ENCODE measurements at regions not wholly inside any gene's neighbourhood (a gene's known extent, or its start where the extent isn't known, plus 50 kb on each side); places are given as distances from the start of the nearest gene placed in this dataset.

GRCh38 chr16:85259115-85259831 lies 147.0 kb upstream of the CIBAR2 start:
- Histone ChIP-seq H3K4me1 (ENCODE audit: control insufficient read depth, insufficient read depth, low read length) (no peaks in the 10 kb centered on the region; the same call in 1 of the 2 replicates), H3K36me3 (ENCODE audit: control insufficient read depth, insufficient read depth, low read length) (no peaks in the 10 kb centered on the region), H3K9me3 (ENCODE audit: control insufficient read depth, insufficient read depth, low read length) (no peaks in the 10 kb centered on the region), H3K27ac (ENCODE audit: low read length) (no peak overlapping the region), H3K27me3 (ENCODE audit: control insufficient read depth, insufficient read depth, low read length) (no peaks in the 10 kb centered on the region), H3K4me3 (ENCODE audit: low read length) (no peak overlapping the region)
- WGBS (ENCODE audit: insufficient coverage, insufficient read length): no CpG with 5 or more reads among the region's 19 CpGs
- DNase-seq (ENCODE audit: low read depth, low spot score): no peak

- Histone ChIP-seq H3K4me3 (ENCODE audit: low read length) (no peak overlapping the region), H3K27ac (ENCODE audit: low read length) (no peak overlapping the region), H3K4me1 (ENCODE audit: control insufficient read depth, insufficient read depth, low read length) (no peaks in the 10 kb centered on the region; the same call in 1 of the 2 replicates), H3K9me3 (ENCODE audit: control insufficient read depth, insufficient read depth, low read length) (no peaks in the 10 kb centered on the region), H3K36me3 (ENCODE audit: control insufficient read depth, insufficient read depth, low read length) (no peaks in the 10 kb centered on the region), H3K27me3 (ENCODE audit: control insufficient read depth, insufficient read depth, low read length) (no peaks in the 10 kb centered on the region)
- WGBS (ENCODE audit: insufficient coverage, insufficient read length): no CpG with 5 or more reads among the region's 9 CpGs
- no peak for DNase-seq (ENCODE audit: low read depth, low spot score)
Observed at GRCh38 chr16:85259832-85260167, 147.5 kb upstream of the CIBAR2 start.

GRCh38 chr16:85261204-85261603 lies 148.9 kb upstream of the CIBAR2 start:
- no peaks in the 10 kb centered on the region for H3K9me3 ChIP-seq (ENCODE audit: control insufficient read depth, insufficient read depth, low read length)
- no peak overlapping the region for H3K4me3 ChIP-seq (ENCODE audit: low read length)
- H3K36me3 ChIP-seq (ENCODE audit: control insufficient read depth, insufficient read depth, low read length): no peaks in the 10 kb centered on the region
- H3K27ac ChIP-seq (ENCODE audit: low read length): no peak overlapping the region
- WGBS (ENCODE audit: insufficient coverage, insufficient read length): no CpG with 5 or more reads among the region's 10 CpGs
- H3K4me1 ChIP-seq (ENCODE audit: control insufficient read depth, insufficient read depth, low read length): no peaks in the 10 kb centered on the region; the same call in 1 of the 2 replicates
- no peak for DNase-seq (ENCODE audit: low read depth, low spot score)
- no peaks in the 10 kb centered on the region for H3K27me3 ChIP-seq (ENCODE audit: control insufficient read depth, insufficient read depth, low read length)

- H3K27me3 ChIP-seq (ENCODE audit: control insufficient read depth, insufficient read depth, low read length): no peaks in the 10 kb centered on the region
- no CpG with 5 or more reads among the region's 27 CpGs for WGBS (ENCODE audit: insufficient coverage, insufficient read length)
- H3K4me1 ChIP-seq (ENCODE audit: control insufficient read depth, insufficient read depth, low read length): no peaks in the 10 kb centered on the region; the same call in 1 of the 2 replicates
- DNase-seq (ENCODE audit: low read depth, low spot score): no peak
- no peaks in the 10 kb centered on the region for H3K9me3 ChIP-seq (ENCODE audit: control insufficient read depth, insufficient read depth, low read length)
- H3K36me3 ChIP-seq (ENCODE audit: control insufficient read depth, insufficient read depth, low read length): no peaks in the 10 kb centered on the region
- H3K27ac ChIP-seq (ENCODE audit: low read length): no peak overlapping the region
- H3K4me3 ChIP-seq (ENCODE audit: low read length): no peak overlapping the region
Observed at GRCh38 chr16:85261657-85262557, 149.6 kb upstream of the CIBAR2 start.

GRCh38 chr16:85262558-85263238 lies 150.4 kb upstream of the CIBAR2 start:
- H3K27me3 ChIP-seq (ENCODE audit: control insufficient read depth, insufficient read depth, low read length): no peaks in the 10 kb centered on the region
- no peaks in the 10 kb centered on the region for H3K9me3 ChIP-seq (ENCODE audit: control insufficient read depth, insufficient read depth, low read length)
- no peaks in the 10 kb centered on the region for H3K36me3 ChIP-seq (ENCODE audit: control insufficient read depth, insufficient read depth, low read length)
- DNase-seq (ENCODE audit: low read depth, low spot score): no peak
- no peaks in the 10 kb centered on the region; the same call in 1 of the 2 replicates for H3K4me1 ChIP-seq (ENCODE audit: control insufficient read depth, insufficient read depth, low read length)
- no peak overlapping the region for H3K4me3 ChIP-seq (ENCODE audit: low read length)
- no CpG with 5 or more reads among the region's 22 CpGs for WGBS (ENCODE audit: insufficient coverage, insufficient read length)
- H3K27ac ChIP-seq (ENCODE audit: low read length): no peak overlapping the region

DNA sequence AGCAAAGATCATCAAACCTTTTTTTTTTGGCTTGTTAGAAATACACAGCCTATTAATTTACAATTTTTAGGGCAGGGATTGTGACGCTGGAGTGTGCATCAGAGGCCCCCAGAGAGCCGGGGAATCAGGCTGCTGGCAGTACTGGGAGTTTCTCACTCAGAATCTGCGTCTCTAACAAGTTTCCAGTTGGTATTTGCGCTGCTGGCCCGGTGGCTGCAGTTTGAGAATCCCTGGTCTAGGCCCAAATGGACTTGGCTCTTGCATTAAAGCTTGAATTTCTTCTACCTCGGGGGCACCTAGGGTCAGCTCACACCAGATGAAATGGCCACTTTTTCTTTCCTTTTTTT lies 150.9 kb upstream of the CIBAR2 start:
- no peak overlapping the region for H3K4me3 ChIP-seq (ENCODE audit: low read length)
- no peaks in the 10 kb centered on the region for H3K27me3 ChIP-seq (ENCODE audit: control insufficient read depth, insufficient read depth, low read length)
- WGBS (ENCODE audit: insufficient coverage, insufficient read length): no CpG with 5 or more reads among the region's 6 CpGs
- H3K27ac ChIP-seq (ENCODE audit: low read length): no peak overlapping the region
- no peaks in the 10 kb centered on the region for H3K36me3 ChIP-seq (ENCODE audit: control insufficient read depth, insufficient read depth, low read length)
- no peaks in the 10 kb centered on the region for H3K9me3 ChIP-seq (ENCODE audit: control insufficient read depth, insufficient read depth, low read length)
- no peaks in the 10 kb centered on the region; the same call in 1 of the 2 replicates for H3K4me1 ChIP-seq (ENCODE audit: control insufficient read depth, insufficient read depth, low read length)
- no peak for DNase-seq (ENCODE audit: low read depth, low spot score)

GRCh38 chr16:85264752-85265151 lies 152.5 kb upstream of the CIBAR2 start:
- DNase-seq (ENCODE audit: low read depth, low spot score): no peak
- Histone ChIP-seq H3K27me3 (ENCODE audit: control insufficient read depth, insufficient read depth, low read length) (no peaks in the 10 kb centered on the region), H3K36me3 (ENCODE audit: control insufficient read depth, insufficient read depth, low read length) (no peaks in the 10 kb centered on the region), H3K4me1 (ENCODE audit: control insufficient read depth, insufficient read depth, low read length) (no peaks in the 10 kb centered on the region), H3K4me3 (ENCODE audit: low read length) (no peak overlapping the region), H3K27ac (ENCODE audit: low read length) (no peak overlapping the region), H3K9me3 (ENCODE audit: control insufficient read depth, insufficient read depth, low read length) (no peaks in the 10 kb centered on the region)
- no CpG with 5 or more reads among the region's 15 CpGs for WGBS (ENCODE audit: insufficient coverage, insufficient read length)

DNA sequence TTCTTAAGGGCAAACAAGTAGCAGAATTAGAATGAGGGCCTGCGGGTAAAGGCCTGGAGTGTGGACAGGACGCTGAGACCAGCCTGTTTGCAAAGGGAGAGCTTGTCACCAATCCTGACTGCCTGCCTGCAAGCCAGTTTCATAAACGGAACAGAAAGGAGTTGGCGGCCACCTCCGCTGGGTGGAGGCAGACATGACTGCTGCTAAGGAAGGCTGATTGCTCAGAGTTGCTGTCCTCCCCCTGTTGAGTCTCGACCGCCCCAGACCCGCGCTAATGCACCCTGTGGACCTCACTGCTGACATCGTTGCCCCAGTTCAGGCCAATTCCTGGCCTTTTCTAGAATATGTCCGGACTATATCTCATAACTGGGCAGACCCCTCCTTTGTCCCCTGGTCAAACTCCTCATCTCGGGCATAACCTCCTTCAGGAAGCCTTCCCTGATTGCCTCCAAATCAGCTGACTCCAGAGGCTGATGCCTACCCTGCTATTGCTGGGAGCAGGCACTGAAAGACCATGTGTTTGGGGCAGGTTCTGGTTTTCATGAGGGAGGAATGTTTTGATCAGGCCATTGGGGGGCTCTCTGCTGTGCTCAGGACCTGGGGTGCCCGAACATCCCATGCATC lies 153.0 kb upstream of the CIBAR2 start:
- Histone ChIP-seq H3K36me3 (ENCODE audit: control insufficient read depth, insufficient read depth, low read length) (no peaks in the 10 kb centered on the region), H3K4me1 (ENCODE audit: control insufficient read depth, insufficient read depth, low read length) (no peaks in the 10 kb centered on the region), H3K27ac (ENCODE audit: low read length) (no peak overlapping the region), H3K4me3 (ENCODE audit: low read length) (no peak overlapping the region), H3K9me3 (ENCODE audit: control insufficient read depth, insufficient read depth, low read length) (no peaks in the 10 kb centered on the region), H3K27me3 (ENCODE audit: control insufficient read depth, insufficient read depth, low read length) (no peaks in the 10 kb centered on the region)
- WGBS (ENCODE audit: insufficient coverage, insufficient read length): no CpG with 5 or more reads among the region's 13 CpGs
- no peak for DNase-seq (ENCODE audit: low read depth, low spot score)

- DNase-seq (ENCODE audit: low read depth, low spot score): no peak
- Histone ChIP-seq H3K4me3 (ENCODE audit: low read length) (no peak overlapping the region), H3K27me3 (ENCODE audit: control insufficient read depth, insufficient read depth, low read length) (no peaks in the 10 kb centered on the region), H3K4me1 (ENCODE audit: control insufficient read depth, insufficient read depth, low read length) (no peaks in the 10 kb centered on the region), H3K36me3 (ENCODE audit: control insufficient read depth, insufficient read depth, low read length) (no peaks in the 10 kb centered on the region), H3K9me3 (ENCODE audit: control insufficient read depth, insufficient read depth, low read length) (no peaks in the 10 kb centered on the region), H3K27ac (ENCODE audit: low read length) (no peak overlapping the region)
- WGBS (ENCODE audit: insufficient coverage, insufficient read length): no CpG with 5 or more reads among the region's 11 CpGs
Observed at GRCh38 chr16:85265810-85266209, 153.5 kb upstream of the CIBAR2 start.

GRCh38 chr16:85266857-85267256 lies 154.6 kb upstream of the CIBAR2 start:
- no peaks in the 10 kb centered on the region for H3K4me1 ChIP-seq (ENCODE audit: control insufficient read depth, insufficient read depth, low read length)
- no peak for DNase-seq (ENCODE audit: low read depth, low spot score)
- no peaks in the 10 kb centered on the region for H3K9me3 ChIP-seq (ENCODE audit: control insufficient read depth, insufficient read depth, low read length)
- no peak overlapping the region for H3K27ac ChIP-seq (ENCODE audit: low read length)
- no peaks in the 10 kb centered on the region for H3K36me3 ChIP-seq (ENCODE audit: control insufficient read depth, insufficient read depth, low read length)
- WGBS (ENCODE audit: insufficient coverage, insufficient read length): no CpG with 5 or more reads among the region's 18 CpGs
- no peaks in the 10 kb centered on the region for H3K27me3 ChIP-seq (ENCODE audit: control insufficient read depth, insufficient read depth, low read length)
- H3K4me3 ChIP-seq (ENCODE audit: low read length): no peak overlapping the region

Data from iPS DF 6.9 (cell line).